ENCODE measurements at regions not wholly inside any gene's neighbourhood (a gene's known extent, or its start where the extent isn't known, plus 50 kb on each side); places are given as distances from the start of the nearest gene placed in this dataset.
"Not testable (repeated sequence)": the region's sequence is repeated elsewhere in the genome, so short reads cannot be mapped to it uniquely, and the experiment has no call there.

GRCh38 chr1:118445156-118445555, 260.1 kb upstream of the SPAG17 start:
- no peak for DNase-seq

GRCh38 chr1:118442214-118442613, 257.2 kb upstream of the SPAG17 start:
- no peak for DNase-seq

- DNase-seq: no peak
Measured at GRCh38 chr1:118437664-118438063, 252.6 kb upstream of the SPAG17 start.

GRCh38 chr1:118429856-118430255, 244.8 kb upstream of the SPAG17 start:
- no peak for DNase-seq

- DNase-seq: no peak
Measured at GRCh38 chr1:118421868-118422350, 236.9 kb upstream of the SPAG17 start.

GRCh38 chr1:118404024-118404423, 219.0 kb upstream of the SPAG17 start:
- no peak for DNase-seq

GRCh38 chr1:118397496-118397859, 212.4 kb upstream of the SPAG17 start:
- DNase-seq: no peak

- DNase-seq: no peak
Measured at GRCh38 chr1:118396829-118397495, 211.9 kb upstream of the SPAG17 start.

- no peak for DNase-seq
Measured at GRCh38 chr1:118396279-118396678, 211.3 kb upstream of the SPAG17 start.

GRCh38 chr1:118395430-118395991, 210.5 kb upstream of the SPAG17 start:
- DNase-seq: no peak

- DNase-seq: no peak
Measured at GRCh38 chr1:118390955-118391354, 205.9 kb upstream of the SPAG17 start.

- DNase-seq: no peak
Measured at GRCh38 chr1:118388301-118388959, 203.4 kb upstream of the SPAG17 start.

GRCh38 chr1:118381197-118381869, 196.3 kb upstream of the SPAG17 start:
- DNase-seq: no peak

GRCh38 chr1:118377183-118377582, 192.2 kb upstream of the SPAG17 start:
- DNase-seq: not testable (repeated sequence)

GRCh38 chr1:118371612-118372011, 186.6 kb upstream of the SPAG17 start:
- no peak for DNase-seq

- no peak for DNase-seq
Measured at GRCh38 chr1:118370861-118371260, 185.8 kb upstream of the SPAG17 start.

- DNase-seq: no peak
Measured at GRCh38 chr1:118366286-118366685, 181.3 kb upstream of the SPAG17 start.

GRCh38 chr1:118364882-118365281, 179.9 kb upstream of the SPAG17 start:
- no peak for DNase-seq

- DNase-seq: no peak
Measured at GRCh38 chr1:118363396-118363795, 178.4 kb upstream of the SPAG17 start.

- no peak for DNase-seq
Measured at GRCh38 chr1:118360817-118361216, 175.8 kb upstream of the SPAG17 start.

GRCh38 chr1:118346936-118347335, 161.9 kb upstream of the SPAG17 start:
- no peak for DNase-seq

GRCh38 chr1:118340928-118341910, 156.2 kb upstream of the SPAG17 start:
- no peak for DNase-seq

Data from NCI-H1105 treated with DMSO at 0.1 percent for 48 hours (cell line).